ENCODE measurements at regions not wholly inside any gene's neighbourhood (a gene's known extent, or its start where the extent isn't known, plus 50 kb on each side); places are given as distances from the start of the nearest gene placed in this dataset.

- intact Hi-C loops (cut with DNase I): no loop called here
- DNase-seq: no peak
These were observed 283.8 kb downstream of the TLE3 start for GRCh38 chr15:69813881-69814280.

DNA sequence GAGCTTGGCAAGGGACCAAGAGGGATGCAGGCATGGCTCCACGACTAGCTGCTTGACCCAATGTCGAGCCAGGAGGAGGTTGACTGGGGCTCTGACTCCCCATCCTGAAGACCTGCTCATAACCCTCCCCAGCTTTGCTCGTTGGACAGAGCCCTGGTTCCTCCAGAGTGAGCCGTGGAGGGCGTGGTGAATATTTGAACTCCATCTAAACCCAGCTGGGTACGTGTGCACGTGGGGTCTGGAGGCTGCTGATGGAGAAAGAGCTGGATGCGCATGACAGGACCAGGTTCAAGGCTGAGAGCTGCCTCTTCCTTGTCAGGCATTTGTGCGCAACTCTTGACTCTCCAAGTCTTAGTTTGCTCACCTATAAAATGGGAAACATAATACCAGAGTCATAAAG, 282.8 kb downstream of the TLE3 start:
- H3K9me3 ChIP-seq: no peaks in the 10 kb centered on the region
- 83 to 87% methylated on average over 9 of the region's 9 CpGs for WGBS, 2 donors
- no peaks in the 10 kb centered on the region for H3K36me3 ChIP-seq
- no peak overlapping the region for H3K4me3 ChIP-seq (replicated peaks in 1 of 3)
- TF ChIP-seq CTCF (IDR thresholded peaks at IDR 0.05) (no peak), POLR2A (IDR thresholded peaks at IDR 0.05) (no peak)
- no peaks in the 10 kb centered on the region for H3K27me3 ChIP-seq
- no peak overlapping the region for H3K27ac ChIP-seq
- no peak for DNase-seq
- no peaks in the 10 kb centered on the region for H3K4me1 ChIP-seq
- intact Hi-C loops (cut with DNase I): no loop called here

More at GRCh38 chr15:69813881-69814280, 283.8 kb downstream of the TLE3 start:
- Histone ChIP-seq H3K4me1 (no peaks in the 10 kb centered on the region), H3K4me3 (replicated peaks in 1 of 3) (no peak overlapping the region), H3K9me3 (no peaks in the 10 kb centered on the region), H3K36me3 (no peaks in the 10 kb centered on the region), H3K27ac (no peak overlapping the region), H3K27me3 (no peaks in the 10 kb centered on the region)
- 87 to 93% methylated on average over 3 to 7 of the region's 7 CpGs for WGBS, 2 donors
- TF ChIP-seq POLR2A (IDR thresholded peaks at IDR 0.05): no peak
- no peak for TF ChIP-seq CTCF (IDR thresholded peaks at IDR 0.05)

DNA sequence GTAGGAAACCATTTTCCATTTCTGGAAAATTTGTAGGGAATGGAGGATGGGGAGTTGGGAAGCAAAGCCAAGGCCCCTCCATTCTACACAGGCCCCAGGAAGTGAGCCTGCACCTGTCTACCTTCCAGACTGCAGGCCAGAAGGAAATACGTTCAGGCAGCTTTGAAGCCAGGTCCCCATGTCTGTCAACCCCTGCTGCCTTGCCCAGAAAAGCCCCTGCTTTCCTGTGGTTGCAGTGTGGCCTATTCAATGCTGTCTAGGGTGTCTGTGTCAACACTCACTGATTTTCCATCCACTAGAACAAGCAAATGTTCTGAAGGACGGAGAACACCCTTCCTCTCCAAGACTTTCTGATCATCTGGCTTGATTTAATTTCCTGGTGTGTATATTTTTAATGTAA, 281.9 kb downstream of the TLE3 start:
- intact Hi-C loops (cut with DNase I): no loop called here
- Histone ChIP-seq H3K4me1 (no peaks in the 10 kb centered on the region), H3K27ac (no peak overlapping the region), H3K4me3 (replicated peaks in 1 of 3) (no peak overlapping the region), H3K36me3 (no peaks in the 10 kb centered on the region), H3K27me3 (no peaks in the 10 kb centered on the region), H3K9me3 (no peaks in the 10 kb centered on the region)
- no peak for TF ChIP-seq POLR2A (IDR thresholded peaks at IDR 0.05)
- no peak for TF ChIP-seq CTCF (IDR thresholded peaks at IDR 0.05)
- 82 to 94% methylated on average over 2 of the region's 2 CpGs for WGBS, 2 donors
- DNase-seq: no peak

DNA sequence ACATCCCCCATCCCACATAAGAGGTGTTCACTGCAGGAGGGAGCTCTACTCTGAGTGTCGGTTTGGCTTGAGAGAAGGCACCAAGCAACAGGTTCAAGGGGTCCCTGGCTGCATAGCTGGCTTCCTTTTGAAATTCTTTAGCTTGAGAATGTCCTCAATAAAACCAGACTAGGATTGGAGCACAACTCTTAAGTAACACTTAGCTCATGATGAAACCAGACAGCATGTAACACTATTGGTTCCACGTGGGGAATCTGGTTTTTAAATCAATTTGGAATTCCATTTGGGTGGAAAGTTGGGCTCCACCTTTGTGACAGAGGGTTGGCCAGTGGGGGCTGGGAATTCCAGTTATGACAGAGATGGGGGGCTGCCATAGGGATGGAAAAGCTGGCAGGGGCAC, 281.2 kb downstream of the TLE3 start:
- no peaks in the 10 kb centered on the region for H3K4me1 ChIP-seq
- H3K9me3 ChIP-seq: no peaks in the 10 kb centered on the region
- no peak for TF ChIP-seq CTCF (IDR thresholded peaks at IDR 0.05)
- TF ChIP-seq POLR2A (IDR thresholded peaks at IDR 0.05): no peak
- no peaks in the 10 kb centered on the region for H3K27me3 ChIP-seq
- no peak overlapping the region for H3K4me3 ChIP-seq (replicated peaks in 1 of 3)
- intact Hi-C loops (cut with DNase I): no loop called here
- no peak for DNase-seq
- 38 to 53% methylated on average over 2 of the region's 2 CpGs for WGBS, 2 donors
- H3K27ac ChIP-seq: no peak overlapping the region
- H3K36me3 ChIP-seq: no peaks in the 10 kb centered on the region

GRCh38 chr15:69818529-69818928, 279.2 kb downstream of the TLE3 start:
- no peak overlapping the region for H3K27ac ChIP-seq
- no peak overlapping the region for H3K4me3 ChIP-seq (replicated peaks in 1 of 3)
- H3K27me3 ChIP-seq: no peaks in the 10 kb centered on the region
- no peaks in the 10 kb centered on the region for H3K36me3 ChIP-seq
- intact Hi-C loops (cut with DNase I): no loop called here
- no peak for DNase-seq
- H3K9me3 ChIP-seq: no peaks in the 10 kb centered on the region
- H3K4me1 ChIP-seq: no peaks in the 10 kb centered on the region
- TF ChIP-seq POLR2A (IDR thresholded peaks at IDR 0.05): no peak
- TF ChIP-seq CTCF (IDR thresholded peaks at IDR 0.05): no peak
- 79 to 84% methylated on average over 8 of the region's 8 CpGs for WGBS, 2 donors

Data from thyroid gland (tissue), 4 donors.